DOHH2 (cell line): ENCODE measurements at regions not wholly inside any gene's neighbourhood (a gene's known extent, or its start where the extent isn't known, plus 50 kb on each side); places are given as distances from the start of the nearest gene placed in this dataset.

Experiments
- H3F3A ChIP-seq: fragments of 200-600 bp; sonication (generic), shearing (Covaris generic); 2 replicates; pipeline ENCODE4 v1.6.0; 2016; ENCODE audit warnings: antibody characterized with exemption, mild to moderate bottlenecking; ENCODE audit not compliant: control insufficient read depth, insufficient read depth
- H3K27ac ChIP-seq: fragments of 200-600 bp; sonication (generic); 2 replicates; pipeline ENCODE4 v1.5.1; 2014; ENCODE audit warnings: low read depth, mild to moderate bottlenecking, low read length, moderate library complexity
- H3K27me3 ChIP-seq: fragments of 200-600 bp; sonication (generic); 2 replicates; pipeline ENCODE4 v1.6.1; 2014; ENCODE audit warnings: mild to moderate bottlenecking, low read length, mixed read lengths; ENCODE audit not compliant: control insufficient read depth
- H3K36me3 ChIP-seq: fragments of 200-600 bp; sonication (generic); 2 replicates; pipeline ENCODE4 v1.6.1; 2014; ENCODE audit warnings: mild to moderate bottlenecking, low read length, moderate library complexity, mixed read lengths; ENCODE audit not compliant: control insufficient read depth
- H3K4me1 ChIP-seq: fragments of 200-600 bp; sonication (generic); 2 replicates; pipeline ENCODE4 v1.6.1; 2014; ENCODE audit warnings: mild to moderate bottlenecking, low read length, mixed read lengths; ENCODE audit not compliant: control insufficient read depth
- H3K4me2 ChIP-seq: fragments of 200-600 bp; sonication (generic); 2 replicates; pipeline ENCODE4 v1.6.0; 2014; ENCODE audit warnings: mild to moderate bottlenecking, low read length, moderate library complexity
- H3K4me3 ChIP-seq: fragments of 200-600 bp; sonication (generic); 2 replicates; pipeline ENCODE4 v1.5.1; 2014; ENCODE audit warnings: mild to moderate bottlenecking, low read length, mixed read lengths
- H3K79me2 ChIP-seq: fragments of 200-600 bp; sonication (generic); 2 replicates; pipeline ENCODE4 v1.6.1; 2014; ENCODE audit warnings: mild to moderate bottlenecking, low read length, mixed read lengths; ENCODE audit not compliant: control insufficient read depth
- H3K9me2 ChIP-seq: fragments of 200-600 bp; sonication (generic); replicated peaks from 2 replicates; pipeline ENCODE4 v1.6.1; 2014; ENCODE audit warnings: mild to moderate bottlenecking, low read length, mixed read lengths; ENCODE audit not compliant: control insufficient read depth
- H3K9me3 ChIP-seq: fragments of 200-600 bp; sonication (generic); 2 replicates; pipeline ENCODE4 v1.6.1; 2014; ENCODE audit warnings: antibody characterized with exemption, low read length, mixed read lengths; ENCODE audit not compliant: control insufficient read depth, insufficient read depth
- H4K20me1 ChIP-seq: fragments of 200-600 bp; sonication (generic); 2 replicates; pipeline ENCODE4 v1.6.0; 2014; ENCODE audit warnings: low read depth, mild to moderate bottlenecking, antibody characterized with exemption, low read length, moderate library complexity; ENCODE audit not compliant: control insufficient read depth, insufficient read depth
- EZH2phosphoT487 ChIP-seq: fragments of 200-600 bp; sonication (generic); IDR thresholded peaks from 2 replicates; pipeline ENCODE4 v1.6.1; 2017; ENCODE audit warnings: borderline replicate concordance, mild to moderate bottlenecking, antibody characterized with exemption, low read length, moderate library complexity, mixed read lengths
- TF ChIP-seq, protein P1 (sequence below): fragments of 200-600 bp; sonication (generic); IDR thresholded peaks from one replicate; pipeline ENCODE4 v1.5.1; 2014; ENCODE audit warnings: antibody characterized with exemption, mild to moderate bottlenecking, low read depth, low read length; ENCODE audit not compliant: poor library complexity, severe bottlenecking

- no peaks in the 10 kb centered on the region for H3K9me2 ChIP-seq
- H3K36me3 ChIP-seq: no peaks in the 10 kb centered on the region
- H3K27ac ChIP-seq: no peak overlapping the region
Measured at GRCh38 chr14:97061198-97061597, 264.0 kb downstream of the VRK1 start.

DNA sequence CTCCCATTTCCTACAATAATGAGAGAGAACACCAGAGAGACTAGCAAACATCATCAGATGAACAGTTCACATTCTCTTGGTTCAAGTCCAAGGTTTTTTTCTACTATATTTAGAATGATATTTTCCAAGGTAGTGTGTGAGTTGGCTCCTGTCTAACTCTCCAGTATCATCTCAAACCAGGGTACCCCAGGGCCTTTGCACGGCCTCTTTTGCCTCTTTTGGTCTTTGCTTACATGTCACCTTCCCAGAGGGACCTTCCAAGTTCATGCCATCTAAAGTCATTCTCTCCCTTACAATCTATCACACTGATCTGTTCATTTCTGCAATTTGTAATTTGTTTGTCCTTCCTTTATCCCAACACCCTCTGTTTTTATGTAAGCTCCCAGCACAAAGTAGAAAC, 264.5 kb downstream of the VRK1 start:
- H3K79me2 ChIP-seq: no peaks in the 10 kb centered on the region
- H3K27ac ChIP-seq: no peak overlapping the region
- H3K4me1 ChIP-seq: no peaks in the 10 kb centered on the region
- no peaks in the 10 kb centered on the region for H3F3A ChIP-seq
- no peak for TF ChIP-seq EZH2phosphoT487
- TF ChIP-seq, protein P1, sequence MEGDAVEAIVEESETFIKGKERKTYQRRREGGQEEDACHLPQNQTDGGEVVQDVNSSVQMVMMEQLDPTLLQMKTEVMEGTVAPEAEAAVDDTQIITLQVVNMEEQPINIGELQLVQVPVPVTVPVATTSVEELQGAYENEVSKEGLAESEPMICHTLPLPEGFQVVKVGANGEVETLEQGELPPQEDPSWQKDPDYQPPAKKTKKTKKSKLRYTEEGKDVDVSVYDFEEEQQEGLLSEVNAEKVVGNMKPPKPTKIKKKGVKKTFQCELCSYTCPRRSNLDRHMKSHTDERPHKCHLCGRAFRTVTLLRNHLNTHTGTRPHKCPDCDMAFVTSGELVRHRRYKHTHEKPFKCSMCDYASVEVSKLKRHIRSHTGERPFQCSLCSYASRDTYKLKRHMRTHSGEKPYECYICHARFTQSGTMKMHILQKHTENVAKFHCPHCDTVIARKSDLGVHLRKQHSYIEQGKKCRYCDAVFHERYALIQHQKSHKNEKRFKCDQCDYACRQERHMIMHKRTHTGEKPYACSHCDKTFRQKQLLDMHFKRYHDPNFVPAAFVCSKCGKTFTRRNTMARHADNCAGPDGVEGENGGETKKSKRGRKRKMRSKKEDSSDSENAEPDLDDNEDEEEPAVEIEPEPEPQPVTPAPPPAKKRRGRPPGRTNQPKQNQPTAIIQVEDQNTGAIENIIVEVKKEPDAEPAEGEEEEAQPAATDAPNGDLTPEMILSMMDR: no peak
- H3K27me3 ChIP-seq: no peaks in the 10 kb centered on the region
- H4K20me1 ChIP-seq: no peaks in the 10 kb centered on the region
- H3K4me2 ChIP-seq: no peak overlapping the region
- no peaks in the 10 kb centered on the region for H3K36me3 ChIP-seq
- no peak overlapping the region for H3K4me3 ChIP-seq
- no peaks in the 10 kb centered on the region for H3K9me3 ChIP-seq
- H3K9me2 ChIP-seq: no peaks in the 10 kb centered on the region

More at GRCh38 chr14:97061198-97061597, 264.0 kb downstream of the VRK1 start:
- Histone ChIP-seq H3K4me2 (no peak overlapping the region), H3K9me3 (no peaks in the 10 kb centered on the region), H3K27me3 (no peaks in the 10 kb centered on the region), H3F3A (no peaks in the 10 kb centered on the region), H3K79me2 (no peaks in the 10 kb centered on the region), H3K4me3 (no peak overlapping the region), H3K4me1 (no peaks in the 10 kb centered on the region), H4K20me1 (no peaks in the 10 kb centered on the region)
- TF ChIP-seq, protein P1: no peak
- TF ChIP-seq EZH2phosphoT487: no peak

- H3F3A ChIP-seq: no peaks in the 10 kb centered on the region
- no peaks in the 10 kb centered on the region for H3K36me3 ChIP-seq
- no peaks in the 10 kb centered on the region for H3K9me3 ChIP-seq
- no peaks in the 10 kb centered on the region for H3K4me1 ChIP-seq
- no peaks in the 10 kb centered on the region for H4K20me1 ChIP-seq
- H3K27me3 ChIP-seq: no peaks in the 10 kb centered on the region
- no peak overlapping the region for H3K4me2 ChIP-seq
- no peak overlapping the region for H3K27ac ChIP-seq
- H3K79me2 ChIP-seq: no peaks in the 10 kb centered on the region
- no peaks in the 10 kb centered on the region for H3K9me2 ChIP-seq
- TF ChIP-seq, protein P1: no peak
- TF ChIP-seq EZH2phosphoT487: no peak
- no peak overlapping the region for H3K4me3 ChIP-seq
Measured at GRCh38 chr14:97065305-97066067, 268.3 kb downstream of the VRK1 start.
